Thyroid gland (tissue), 4 donors: ENCODE measurements at regions not wholly inside any gene's neighbourhood (a gene's known extent, or its start where the extent isn't known, plus 50 kb on each side); places are given as distances from the start of the nearest gene placed in this dataset.

Source experiments
- DNase-seq, 2 donors: peaks; one replicate each; pipeline ENCODE4 v3.0.0-alpha.2; 2019
- H3K27ac ChIP-seq, 3 donors: fragments of 200-600 bp; sonication (generic); 1 replicate in 2 of 3; 2 replicates in 1 of 3; pipeline ENCODE4 v1.5.1; 2016 to 2019; ENCODE audit warnings: mild to moderate bottlenecking in 1 of 3, moderate library complexity in 1 of 3
- H3K27me3 ChIP-seq: fragments of 200-600 bp; sonication (generic); one replicate; pipeline ENCODE4 v1.5.1; 2019
- H3K36me3 ChIP-seq, 2 donors: fragments of 200-600 bp; sonication (generic); one replicate each; pipeline ENCODE4 v1.5.1; 2016 to 2019
- H3K4me1 ChIP-seq, 2 donors: fragments of 200-600 bp; sonication (generic); one replicate each; pipeline ENCODE4 v1.5.1; 2017 to 2019
- H3K4me3 ChIP-seq, 3 donors: fragments of 200-600 bp; sonication (generic); replicated peaks in 1 of 3; 1 replicate in 2 of 3; 2 replicates in 1 of 3; pipeline ENCODE4 v1.5.1; 2016; ENCODE audit warnings: mild to moderate bottlenecking in 1 of 3
- H3K9me3 ChIP-seq: fragments of 200-600 bp; sonication (generic); one replicate; pipeline ENCODE4 v1.5.1; 2017
- CTCF ChIP-seq, 6 experiments: fragments of 200-600 bp in 3 of 6; fragments of 450-650 bp in 3 of 6; sonication (generic) in 3 of 6; IDR thresholded peaks; one replicate each; pipeline ENCODE4 v1.5.1; 2016 to 2019; ENCODE audit warnings: antibody characterized with exemption in 6 of 6, mild to moderate bottlenecking in 2 of 6, inconsistent platforms in 1 of 6, moderate library complexity in 1 of 6
- POLR2A ChIP-seq, 2 donors: fragments of 450-650 bp; IDR thresholded peaks; one replicate each; pipeline ENCODE4 v1.6.1; 2017; ENCODE audit warnings: antibody characterized with exemption in 2 of 2, mild to moderate bottlenecking in 2 of 2, moderate library complexity in 1 of 2
- WGBS, 2 donors: methylation state at CpG; one replicate each; pipeline ENCODE4 v1.1.5; 2017; 5-methylcytosine and 5-hydroxymethylcytosine counted together
- intact Hi-C: fragments of 100-400 bp; cut with DNase I; formaldehyde crosslinking; loops from one replicate; pipeline ENCODE4 v1.15.1; 2023

- TF ChIP-seq CTCF (IDR thresholded peaks at IDR 0.05), result no peak
- TF ChIP-seq POLR2A (IDR thresholded peaks at IDR 0.05), result no peak
- Histone ChIP-seq H3K4me1 (peaks cover 0 to 16% of the 10 kb centered on the region in 2 donors), H3K27ac (no peak overlapping the region), H3K4me3 (no peak overlapping the region), H3K36me3 (no peaks in the 10 kb centered on the region), H3K27me3 (no peaks in the 10 kb centered on the region), H3K9me3 (no peaks in the 10 kb centered on the region)
- no peak for DNase-seq
- WGBS, 2 donors, result 80 to 86% methylated on average over 4 of the region's 4 CpGs
- intact Hi-C loops, result no loop called here
These were observed 180.4 kb upstream of the ACTBL2 start for GRCh38 chr5:57662991-57663390.

- H3K9me3 ChIP-seq, result no peaks in the 10 kb centered on the region
- H3K4me3 ChIP-seq, result no peak overlapping the region
- peaks cover 0 to 10% of the 10 kb centered on the region in 2 donors for H3K4me1 ChIP-seq
- DNase-seq, result no peak
- TF ChIP-seq POLR2A (IDR thresholded peaks at IDR 0.05) (no peak), CTCF (IDR thresholded peaks at IDR 0.05) (no peak)
- intact Hi-C loops, result no loop called here
- 81 to 91% methylated on average over 2 of the region's 2 CpGs for WGBS, 2 donors
- no peak overlapping the region for H3K27ac ChIP-seq
- H3K27me3 ChIP-seq, result no peaks in the 10 kb centered on the region
- H3K36me3 ChIP-seq, result no peaks in the 10 kb centered on the region
These were observed 177.3 kb upstream of the ACTBL2 start for GRCh38 chr5:57659886-57660285.

- no peak for DNase-seq
- no peak for TF ChIP-seq POLR2A (IDR thresholded peaks at IDR 0.05)
- no peak for TF ChIP-seq CTCF (IDR thresholded peaks at IDR 0.05)
- intact Hi-C loops, result no loop called here
- H3K9me3 ChIP-seq, result no peaks in the 10 kb centered on the region
- H3K4me1 ChIP-seq, result no peaks in the 10 kb centered on the region
- H3K36me3 ChIP-seq, result no peaks in the 10 kb centered on the region
- no peak overlapping the region for H3K27ac ChIP-seq
- no peak overlapping the region for H3K4me3 ChIP-seq
- H3K27me3 ChIP-seq, result no peaks in the 10 kb centered on the region
- 64 to 82% methylated on average over 1 of the region's 1 CpG for WGBS, 2 donors
These were observed 175.4 kb upstream of the ACTBL2 start for GRCh38 chr5:57658018-57658417.

- intact Hi-C loops, result no loop called here
- TF ChIP-seq POLR2A (IDR thresholded peaks at IDR 0.05), result no peak
- no peak for TF ChIP-seq CTCF (IDR thresholded peaks at IDR 0.05)
- Histone ChIP-seq H3K9me3 (no peaks in the 10 kb centered on the region), H3K27me3 (no peaks in the 10 kb centered on the region), H3K4me3 (no peak overlapping the region), H3K4me1 (no peaks in the 10 kb centered on the region), H3K27ac (no peak overlapping the region), H3K36me3 (no peaks in the 10 kb centered on the region)
- no peak for DNase-seq
- WGBS, 2 donors, result 72 to 96% methylated on average over 4 of the region's 4 CpGs
These were observed 172.6 kb upstream of the ACTBL2 start for GRCh38 chr5:57655228-57655627.

- Histone ChIP-seq H3K36me3 (no peaks in the 10 kb centered on the region), H3K9me3 (no peaks in the 10 kb centered on the region), H3K4me3 (no peak overlapping the region), H3K4me1 (no peaks in the 10 kb centered on the region), H3K27ac (no peak overlapping the region), H3K27me3 (no peaks in the 10 kb centered on the region)
- WGBS, 2 donors, result 72 to 73% methylated on average over 3 of the region's 3 CpGs
- DNase-seq, result no peak
- TF ChIP-seq POLR2A (IDR thresholded peaks at IDR 0.05) (no peak), CTCF (IDR thresholded peaks at IDR 0.05) (no peak)
- intact Hi-C loops, result no loop called here
These were observed 171.2 kb upstream of the ACTBL2 start for GRCh38 chr5:57653636-57654290.
